ENCODE measurements at regions not wholly inside any gene's neighbourhood (a gene's known extent, or its start where the extent isn't known, plus 50 kb on each side); places are given as distances from the start of the nearest gene placed in this dataset.

DNA sequence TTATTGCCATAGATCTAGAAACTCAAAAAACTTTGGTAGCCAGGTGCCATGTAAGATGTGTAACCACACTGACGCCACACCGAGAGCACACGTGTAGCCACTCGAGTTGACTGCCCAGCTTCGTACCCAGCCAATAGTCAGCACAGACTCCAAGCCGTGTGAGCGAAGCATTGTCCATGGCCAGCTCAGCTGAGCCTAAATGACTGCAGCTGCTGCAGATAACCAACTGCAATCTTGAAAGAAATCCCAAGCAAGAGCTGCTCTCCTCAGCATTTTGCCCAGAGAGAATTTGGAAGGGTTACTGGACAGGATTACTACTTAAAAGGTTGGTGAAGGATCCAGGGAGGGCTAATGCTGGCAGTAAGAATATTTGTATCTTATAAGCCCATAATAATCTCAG is 193.0 kb upstream of the THRB start:
- TF ChIP-seq, protein P1, sequence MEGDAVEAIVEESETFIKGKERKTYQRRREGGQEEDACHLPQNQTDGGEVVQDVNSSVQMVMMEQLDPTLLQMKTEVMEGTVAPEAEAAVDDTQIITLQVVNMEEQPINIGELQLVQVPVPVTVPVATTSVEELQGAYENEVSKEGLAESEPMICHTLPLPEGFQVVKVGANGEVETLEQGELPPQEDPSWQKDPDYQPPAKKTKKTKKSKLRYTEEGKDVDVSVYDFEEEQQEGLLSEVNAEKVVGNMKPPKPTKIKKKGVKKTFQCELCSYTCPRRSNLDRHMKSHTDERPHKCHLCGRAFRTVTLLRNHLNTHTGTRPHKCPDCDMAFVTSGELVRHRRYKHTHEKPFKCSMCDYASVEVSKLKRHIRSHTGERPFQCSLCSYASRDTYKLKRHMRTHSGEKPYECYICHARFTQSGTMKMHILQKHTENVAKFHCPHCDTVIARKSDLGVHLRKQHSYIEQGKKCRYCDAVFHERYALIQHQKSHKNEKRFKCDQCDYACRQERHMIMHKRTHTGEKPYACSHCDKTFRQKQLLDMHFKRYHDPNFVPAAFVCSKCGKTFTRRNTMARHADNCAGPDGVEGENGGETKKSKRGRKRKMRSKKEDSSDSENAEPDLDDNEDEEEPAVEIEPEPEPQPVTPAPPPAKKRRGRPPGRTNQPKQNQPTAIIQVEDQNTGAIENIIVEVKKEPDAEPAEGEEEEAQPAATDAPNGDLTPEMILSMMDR (IDR thresholded peaks at IDR 0.05; ENCODE audit: insufficient read depth, low read length): no peak
- TF ChIP-seq SPI1 (IDR thresholded peaks at IDR 0.05; ENCODE audit: borderline replicate concordance, low read depth) (no peak), GABPA (IDR thresholded peaks at IDR 0.05; ENCODE audit: low read depth) (no peak), POLR2AphosphoS5 (IDR thresholded peaks at IDR 0.05; ENCODE audit: low read depth) (no peak)
- TF ChIP-seq, protein P2, sequence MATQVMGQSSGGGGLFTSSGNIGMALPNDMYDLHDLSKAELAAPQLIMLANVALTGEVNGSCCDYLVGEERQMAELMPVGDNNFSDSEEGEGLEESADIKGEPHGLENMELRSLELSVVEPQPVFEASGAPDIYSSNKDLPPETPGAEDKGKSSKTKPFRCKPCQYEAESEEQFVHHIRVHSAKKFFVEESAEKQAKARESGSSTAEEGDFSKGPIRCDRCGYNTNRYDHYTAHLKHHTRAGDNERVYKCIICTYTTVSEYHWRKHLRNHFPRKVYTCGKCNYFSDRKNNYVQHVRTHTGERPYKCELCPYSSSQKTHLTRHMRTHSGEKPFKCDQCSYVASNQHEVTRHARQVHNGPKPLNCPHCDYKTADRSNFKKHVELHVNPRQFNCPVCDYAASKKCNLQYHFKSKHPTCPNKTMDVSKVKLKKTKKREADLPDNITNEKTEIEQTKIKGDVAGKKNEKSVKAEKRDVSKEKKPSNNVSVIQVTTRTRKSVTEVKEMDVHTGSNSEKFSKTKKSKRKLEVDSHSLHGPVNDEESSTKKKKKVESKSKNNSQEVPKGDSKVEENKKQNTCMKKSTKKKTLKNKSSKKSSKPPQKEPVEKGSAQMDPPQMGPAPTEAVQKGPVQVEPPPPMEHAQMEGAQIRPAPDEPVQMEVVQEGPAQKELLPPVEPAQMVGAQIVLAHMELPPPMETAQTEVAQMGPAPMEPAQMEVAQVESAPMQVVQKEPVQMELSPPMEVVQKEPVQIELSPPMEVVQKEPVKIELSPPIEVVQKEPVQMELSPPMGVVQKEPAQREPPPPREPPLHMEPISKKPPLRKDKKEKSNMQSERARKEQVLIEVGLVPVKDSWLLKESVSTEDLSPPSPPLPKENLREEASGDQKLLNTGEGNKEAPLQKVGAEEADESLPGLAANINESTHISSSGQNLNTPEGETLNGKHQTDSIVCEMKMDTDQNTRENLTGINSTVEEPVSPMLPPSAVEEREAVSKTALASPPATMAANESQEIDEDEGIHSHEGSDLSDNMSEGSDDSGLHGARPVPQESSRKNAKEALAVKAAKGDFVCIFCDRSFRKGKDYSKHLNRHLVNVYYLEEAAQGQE (IDR thresholded peaks at IDR 0.05; ENCODE audit: insufficient replicate concordance, low read depth): no peak
